Smooth muscle cell of the brain vasculature (primary cell): ENCODE measurements at regions not wholly inside any gene's neighbourhood (a gene's known extent, or its start where the extent isn't known, plus 50 kb on each side); places are given as distances from the start of the nearest gene placed in this dataset.
A peak's percentile ranks its signal among the peaks of the same experiment; 100 is the strongest.

Experiments
- DNase-seq: peaks from one replicate; pipeline ENCODE4 v3.0.0-alpha.2; 2012; ENCODE audit warnings: low read depth, low spot score

- DNase-seq = no peak
Observed at GRCh38 chr18:6649421-6650126, 79.9 kb upstream of the ARHGAP28 start.

- DNase-seq = no peak
Observed at GRCh38 chr18:6650127-6650507, 79.4 kb upstream of the ARHGAP28 start.

GRCh38 chr18:6650747-6651146 lies 78.8 kb upstream of the ARHGAP28 start:
- DNase-seq = no peak

- DNase-seq = no peak
Observed at GRCh38 chr18:6652098-6652497, 77.4 kb upstream of the ARHGAP28 start.

GRCh38 chr18:6653880-6654279 lies 75.6 kb upstream of the ARHGAP28 start:
- DNase-seq = no peak

GRCh38 chr18:6659963-6660725 lies 69.4 kb upstream of the ARHGAP28 start:
- peak; percentile 53 for DNase-seq

- DNase-seq = no peak
Observed at GRCh38 chr18:6661692-6662415, 67.7 kb upstream of the ARHGAP28 start.

GRCh38 chr18:6666012-6666685 lies 63.4 kb upstream of the ARHGAP28 start:
- no peak for DNase-seq

- DNase-seq = no peak
Observed at GRCh38 chr18:6668836-6669235, 60.7 kb upstream of the ARHGAP28 start.

- DNase-seq = no peak
Observed at GRCh38 chr18:6672821-6673308, 56.7 kb upstream of the ARHGAP28 start.

- no peak for DNase-seq
Observed at GRCh38 chr18:6677086-6677485, 52.4 kb upstream of the ARHGAP28 start.

GRCh38 chr18:6679201-6679600 lies 50.3 kb upstream of the ARHGAP28 start:
- no peak for DNase-seq
